HCT116 (cell line): ENCODE measurements at regions not wholly inside any gene's neighbourhood (a gene's known extent, or its start where the extent isn't known, plus 50 kb on each side); places are given as distances from the start of the nearest gene placed in this dataset.

Source experiments
- ELF1 ChIP-seq: IDR thresholded peaks from 2 replicates; pipeline ENCODE4 v1.6.1; 2012; ENCODE audit warnings: low read depth, borderline replicate concordance
- EZH2phosphoT487 ChIP-seq: fragments of 200-600 bp; IDR thresholded peaks from 2 replicates; pipeline ENCODE4 v1.6.1; 2018; ENCODE audit warnings: antibody characterized with exemption, borderline replicate concordance
- POLR2A ChIP-seq: IDR thresholded peaks from 2 replicates; pipeline ENCODE4 v1.7.0; 2011; ENCODE audit warnings: borderline replicate concordance; ENCODE audit not compliant: insufficient read depth, insufficient read length; ENCODE audit errors: extremely low read depth
- POLR2AphosphoS5 ChIP-seq: IDR thresholded peaks from 2 replicates; pipeline ENCODE4 v1.6.1; 2011; ENCODE audit warnings: mild to moderate bottlenecking, low read depth, low read length, moderate library complexity
- TF ChIP-seq, protein P1 (sequence below), 3 experiments: fragments of 200-600 bp in 1 of 3; sonication (generic) in 1 of 3; IDR thresholded peaks in 2 of 3; conservative IDR thresholded peaks in 1 of 3; 2 replicates each; pipeline ENCODE4 v1.5.1; 2012 to 2017; ENCODE audit warnings: low read depth in 2 of 3, low read length in 2 of 3, antibody characterized with exemption in 1 of 3, borderline replicate concordance in 1 of 3, control low read depth in 1 of 3, mild to moderate bottlenecking in 1 of 3, mixed read lengths in 1 of 3, mixed run types in 1 of 3, moderate library complexity in 1 of 3; ENCODE audit not compliant: insufficient read depth in 1 of 3

DNA sequence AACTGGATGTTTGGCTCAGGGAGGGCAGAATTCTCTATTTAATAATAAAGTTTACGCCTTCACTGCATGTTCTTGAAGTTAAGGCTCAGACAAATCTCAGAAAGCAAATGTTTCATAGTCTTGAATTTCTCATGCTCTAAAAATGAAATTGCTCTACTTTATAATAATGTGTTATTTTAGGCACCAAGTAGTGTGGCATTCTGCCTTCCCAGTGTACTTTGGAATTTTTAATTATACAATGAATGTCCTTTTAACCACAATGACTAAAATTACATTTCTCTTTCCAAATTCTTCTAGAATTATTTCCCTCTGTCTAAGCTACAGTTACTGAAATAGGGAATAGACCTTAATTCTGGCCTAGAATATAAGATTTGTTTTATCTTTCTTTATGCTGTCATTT is 97.9 kb upstream of the PDE5A start:
- TF ChIP-seq ELF1 (no peak), POLR2AphosphoS5 (no peak), POLR2A (no peak), EZH2phosphoT487 (no peak)
- TF ChIP-seq, protein P1, sequence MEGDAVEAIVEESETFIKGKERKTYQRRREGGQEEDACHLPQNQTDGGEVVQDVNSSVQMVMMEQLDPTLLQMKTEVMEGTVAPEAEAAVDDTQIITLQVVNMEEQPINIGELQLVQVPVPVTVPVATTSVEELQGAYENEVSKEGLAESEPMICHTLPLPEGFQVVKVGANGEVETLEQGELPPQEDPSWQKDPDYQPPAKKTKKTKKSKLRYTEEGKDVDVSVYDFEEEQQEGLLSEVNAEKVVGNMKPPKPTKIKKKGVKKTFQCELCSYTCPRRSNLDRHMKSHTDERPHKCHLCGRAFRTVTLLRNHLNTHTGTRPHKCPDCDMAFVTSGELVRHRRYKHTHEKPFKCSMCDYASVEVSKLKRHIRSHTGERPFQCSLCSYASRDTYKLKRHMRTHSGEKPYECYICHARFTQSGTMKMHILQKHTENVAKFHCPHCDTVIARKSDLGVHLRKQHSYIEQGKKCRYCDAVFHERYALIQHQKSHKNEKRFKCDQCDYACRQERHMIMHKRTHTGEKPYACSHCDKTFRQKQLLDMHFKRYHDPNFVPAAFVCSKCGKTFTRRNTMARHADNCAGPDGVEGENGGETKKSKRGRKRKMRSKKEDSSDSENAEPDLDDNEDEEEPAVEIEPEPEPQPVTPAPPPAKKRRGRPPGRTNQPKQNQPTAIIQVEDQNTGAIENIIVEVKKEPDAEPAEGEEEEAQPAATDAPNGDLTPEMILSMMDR (IDR thresholded peaks at IDR 0.05 in 2 of 3, conservative IDR thresholded peaks at IDR 0.05 in 1 of 3; ENCODE audit: borderline replicate concordance in 1 of 3, insufficient read depth in 1 of 3, low read depth in 2 of 3, low read length in 2 of 3) = no peak
